ENCODE measurements at regions not wholly inside any gene's neighbourhood (a gene's known extent, or its start where the extent isn't known, plus 50 kb on each side); places are given as distances from the start of the nearest gene placed in this dataset.

GRCh38 chr5:168147568-168148360, 143.7 kb upstream of the WWC1 start:
- no peak for ATAC-seq

GRCh38 chr5:168151041-168151440, 140.4 kb upstream of the WWC1 start:
- ATAC-seq: no peak
- TF ChIP-seq ARNTL (CRISPR knock-in tag; IDR thresholded peaks at IDR 0.05; ENCODE audit: borderline replicate concordance, low read depth) (no peak), SNAI2 (CRISPR knock-in tag; IDR thresholded peaks at IDR 0.05) (no peak), CSRNP3 (CRISPR knock-in tag; IDR thresholded peaks at IDR 0.05) (no peak), GLIS3 (CRISPR knock-in tag; IDR thresholded peaks at IDR 0.05) (no peak)
- TF ChIP-seq, protein P1, sequence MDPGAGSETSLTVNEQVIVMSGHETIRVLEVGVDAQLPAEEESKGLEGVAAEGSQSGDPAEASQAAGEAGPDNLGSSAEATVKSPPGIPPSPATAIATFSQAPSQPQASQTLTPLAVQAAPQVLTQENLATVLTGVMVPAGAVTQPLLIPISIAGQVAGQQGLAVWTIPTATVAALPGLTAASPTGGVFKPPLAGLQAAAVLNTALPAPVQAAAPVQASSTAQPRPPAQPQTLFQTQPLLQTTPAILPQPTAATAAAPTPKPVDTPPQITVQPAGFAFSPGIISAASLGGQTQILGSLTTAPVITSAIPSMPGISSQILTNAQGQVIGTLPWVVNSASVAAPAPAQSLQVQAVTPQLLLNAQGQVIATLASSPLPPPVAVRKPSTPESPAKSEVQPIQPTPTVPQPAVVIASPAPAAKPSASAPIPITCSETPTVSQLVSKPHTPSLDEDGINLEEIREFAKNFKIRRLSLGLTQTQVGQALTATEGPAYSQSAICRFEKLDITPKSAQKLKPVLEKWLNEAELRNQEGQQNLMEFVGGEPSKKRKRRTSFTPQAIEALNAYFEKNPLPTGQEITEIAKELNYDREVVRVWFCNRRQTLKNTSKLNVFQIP (CRISPR knock-in tag; IDR thresholded peaks at IDR 0.05; ENCODE audit: borderline replicate concordance, low read depth): no peak
- TF ChIP-seq, protein P2, sequence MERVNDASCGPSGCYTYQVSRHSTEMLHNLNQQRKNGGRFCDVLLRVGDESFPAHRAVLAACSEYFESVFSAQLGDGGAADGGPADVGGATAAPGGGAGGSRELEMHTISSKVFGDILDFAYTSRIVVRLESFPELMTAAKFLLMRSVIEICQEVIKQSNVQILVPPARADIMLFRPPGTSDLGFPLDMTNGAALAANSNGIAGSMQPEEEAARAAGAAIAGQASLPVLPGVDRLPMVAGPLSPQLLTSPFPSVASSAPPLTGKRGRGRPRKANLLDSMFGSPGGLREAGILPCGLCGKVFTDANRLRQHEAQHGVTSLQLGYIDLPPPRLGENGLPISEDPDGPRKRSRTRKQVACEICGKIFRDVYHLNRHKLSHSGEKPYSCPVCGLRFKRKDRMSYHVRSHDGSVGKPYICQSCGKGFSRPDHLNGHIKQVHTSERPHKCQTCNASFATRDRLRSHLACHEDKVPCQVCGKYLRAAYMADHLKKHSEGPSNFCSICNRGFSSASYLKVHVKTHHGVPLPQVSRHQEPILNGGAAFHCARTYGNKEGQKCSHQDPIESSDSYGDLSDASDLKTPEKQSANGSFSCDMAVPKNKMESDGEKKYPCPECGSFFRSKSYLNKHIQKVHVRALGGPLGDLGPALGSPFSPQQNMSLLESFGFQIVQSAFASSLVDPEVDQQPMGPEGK (CRISPR knock-in tag; IDR thresholded peaks at IDR 0.05; ENCODE audit: borderline replicate concordance): no peak

More at GRCh38 chr5:168147568-168148360, 143.7 kb upstream of the WWC1 start:
- TF ChIP-seq ZNF8 (CRISPR knock-in tag; IDR thresholded peaks at IDR 0.05): no peak
- TF ChIP-seq ESRRG (CRISPR knock-in tag; IDR thresholded peaks at IDR 0.05): no peak
- TF ChIP-seq OSR1 (CRISPR knock-in tag; IDR thresholded peaks at IDR 0.05): no peak
- TF ChIP-seq SNAI2 (CRISPR knock-in tag; IDR thresholded peaks at IDR 0.05): no peak
- no peak for TF ChIP-seq GLIS3 (CRISPR knock-in tag; IDR thresholded peaks at IDR 0.05)
- no peak for TF ChIP-seq CSRNP3 (CRISPR knock-in tag; IDR thresholded peaks at IDR 0.05)

DNA sequence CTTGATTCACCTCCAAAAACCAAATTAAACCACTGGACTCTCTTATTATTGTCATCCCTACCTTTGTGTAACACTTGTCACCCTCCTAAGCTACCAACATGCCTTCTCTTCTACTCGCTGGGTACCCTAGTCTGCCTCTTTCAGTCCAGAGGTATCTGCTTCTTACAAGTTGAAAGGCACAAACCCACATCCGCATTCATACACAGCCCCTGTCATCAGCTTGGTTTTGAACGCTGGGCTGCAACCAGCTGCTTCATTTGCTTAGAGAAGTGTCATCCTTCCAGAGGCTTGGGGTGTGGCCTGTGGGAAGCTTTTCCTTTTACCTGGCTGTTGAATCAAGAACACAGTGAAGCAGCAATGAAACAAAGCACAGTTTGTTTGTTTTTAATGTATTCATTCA, 138.8 kb upstream of the WWC1 start:
- ATAC-seq: no peak
- TF ChIP-seq ZC3H10 (CRISPR knock-in tag; IDR thresholded peaks at IDR 0.05): no peak
- TF ChIP-seq TOX (CRISPR knock-in tag; IDR thresholded peaks at IDR 0.05; ENCODE audit: borderline replicate concordance): no peak
- TF ChIP-seq ESRRG (CRISPR knock-in tag; IDR thresholded peaks at IDR 0.05): no peak
- TF ChIP-seq PPARA (CRISPR knock-in tag; IDR thresholded peaks at IDR 0.05; ENCODE audit: borderline replicate concordance): no peak

DNA sequence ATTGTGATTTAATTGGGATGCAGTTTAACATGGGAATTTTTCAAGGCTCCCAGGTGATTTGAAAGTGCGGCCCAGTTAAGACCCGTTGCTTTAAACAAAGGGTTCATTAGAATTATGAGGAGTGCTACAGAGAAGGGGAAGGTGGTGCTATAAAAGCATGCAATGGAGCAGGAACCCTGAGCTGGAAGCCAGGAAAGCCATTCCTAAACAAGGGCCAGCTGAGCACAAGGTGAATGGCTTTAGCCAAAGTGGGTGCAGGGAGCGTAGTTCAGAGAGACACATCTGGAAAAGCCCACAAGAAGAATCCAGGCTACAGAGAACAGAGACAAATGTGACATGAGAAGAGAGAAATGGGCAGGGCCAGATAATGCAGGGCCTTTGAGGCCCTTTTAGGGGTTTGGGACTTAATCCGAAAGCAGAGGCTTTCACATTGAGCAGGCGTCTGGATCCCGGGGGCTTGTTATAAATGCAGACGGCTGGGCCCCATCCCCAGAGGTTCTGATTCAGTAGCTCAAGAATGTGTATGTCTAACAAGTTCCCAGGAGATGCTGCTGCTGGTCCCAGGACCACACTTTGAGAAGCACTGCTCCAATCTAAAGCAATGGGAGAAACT, 138.1 kb upstream of the WWC1 start:
- TF ChIP-seq PPARA (CRISPR knock-in tag; IDR thresholded peaks at IDR 0.05; ENCODE audit: borderline replicate concordance) (no peak), ISL1 (CRISPR knock-in tag; IDR thresholded peaks at IDR 0.05) (no peak), ZFP3 (CRISPR knock-in tag; IDR thresholded peaks at IDR 0.05) (no peak), CSDC2 (CRISPR knock-in tag; IDR thresholded peaks at IDR 0.05) (no peak), OSR1 (CRISPR knock-in tag; IDR thresholded peaks at IDR 0.05) (no peak), ZNF565 (CRISPR knock-in tag; conservative IDR thresholded peaks at IDR 0.05; ENCODE audit: low read depth) (no peak), BACH2 (CRISPR knock-in tag; IDR thresholded peaks at IDR 0.05; ENCODE audit: borderline replicate concordance) (no peak), ESRRG (CRISPR knock-in tag; IDR thresholded peaks at IDR 0.05) (no peak), ARNTL (CRISPR knock-in tag; IDR thresholded peaks at IDR 0.05; ENCODE audit: borderline replicate concordance, low read depth) (no peak), ZNF70 (CRISPR knock-in tag; IDR thresholded peaks at IDR 0.05) (no peak), GLIS3 (CRISPR knock-in tag; IDR thresholded peaks at IDR 0.05) (no peak)
- TF ChIP-seq, protein P1 (CRISPR knock-in tag; IDR thresholded peaks at IDR 0.05; ENCODE audit: borderline replicate concordance, low read depth): no peak
- TF ChIP-seq, protein P3, sequence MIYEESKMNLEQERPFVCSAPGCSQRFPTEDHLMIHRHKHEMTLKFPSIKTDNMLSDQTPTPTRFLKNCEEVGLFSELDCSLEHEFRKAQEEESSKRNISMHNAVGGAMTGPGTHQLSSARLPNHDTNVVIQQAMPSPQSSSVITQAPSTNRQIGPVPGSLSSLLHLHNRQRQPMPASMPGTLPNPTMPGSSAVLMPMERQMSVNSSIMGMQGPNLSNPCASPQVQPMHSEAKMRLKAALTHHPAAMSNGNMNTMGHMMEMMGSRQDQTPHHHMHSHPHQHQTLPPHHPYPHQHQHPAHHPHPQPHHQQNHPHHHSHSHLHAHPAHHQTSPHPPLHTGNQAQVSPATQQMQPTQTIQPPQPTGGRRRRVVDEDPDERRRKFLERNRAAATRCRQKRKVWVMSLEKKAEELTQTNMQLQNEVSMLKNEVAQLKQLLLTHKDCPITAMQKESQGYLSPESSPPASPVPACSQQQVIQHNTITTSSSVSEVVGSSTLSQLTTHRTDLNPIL (CRISPR knock-in tag; IDR thresholded peaks at IDR 0.05; ENCODE audit: low read depth): no peak
- TF ChIP-seq, protein P2 (CRISPR knock-in tag; IDR thresholded peaks at IDR 0.05; ENCODE audit: borderline replicate concordance): no peak
- ATAC-seq: no peak

Data from SK-N-SH treated with all-trans-retinoic acid at 6 μM for 48 hours (cell line).